HG03354 (cell line): ENCODE measurements at regions not wholly inside any gene's neighbourhood (a gene's known extent, or its start where the extent isn't known, plus 50 kb on each side); places are given as distances from the start of the nearest gene placed in this dataset.

Source experiments
- ATAC-seq: cut with Tn5 transposase; IDR thresholded peaks from one replicate; pipeline ENCODE4 v1.9.1; 2021; ENCODE audit warnings: mild to moderate bottlenecking; ENCODE audit not compliant: unreplicated experiment, poor library complexity, severe bottlenecking

DNA sequence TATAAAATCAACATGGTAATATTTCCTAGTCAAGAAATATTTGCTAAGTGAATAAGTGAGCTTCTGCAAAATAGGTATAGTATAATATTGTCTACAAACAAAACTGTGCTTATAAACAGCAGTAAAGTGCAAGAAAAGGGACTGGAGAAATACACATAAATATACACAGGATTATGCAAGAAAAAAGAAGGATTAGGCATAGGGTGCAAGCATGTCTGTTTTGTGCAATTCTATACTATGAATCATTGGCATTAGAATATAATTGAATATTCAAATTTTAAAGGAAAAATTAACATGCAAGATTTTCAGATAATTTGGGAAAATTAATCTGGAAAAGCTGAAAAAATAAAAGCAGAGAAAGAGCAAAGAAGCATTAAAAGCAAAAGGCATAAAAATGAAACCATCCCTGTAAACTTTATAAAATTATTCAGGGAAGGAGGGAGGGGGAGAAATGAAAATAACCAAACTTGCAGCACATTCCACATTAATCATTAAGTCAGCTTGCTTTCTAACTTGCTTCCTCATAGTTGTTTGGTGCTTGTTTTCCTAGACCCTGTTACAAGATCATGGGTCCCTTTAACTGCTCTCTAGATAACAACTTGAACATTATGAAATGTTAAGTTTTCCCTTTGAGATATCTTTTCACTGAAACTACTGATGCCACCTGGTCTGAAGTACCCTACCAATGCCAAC, 147.4 kb upstream of the STAC start:
- ATAC-seq, result no peak

DNA sequence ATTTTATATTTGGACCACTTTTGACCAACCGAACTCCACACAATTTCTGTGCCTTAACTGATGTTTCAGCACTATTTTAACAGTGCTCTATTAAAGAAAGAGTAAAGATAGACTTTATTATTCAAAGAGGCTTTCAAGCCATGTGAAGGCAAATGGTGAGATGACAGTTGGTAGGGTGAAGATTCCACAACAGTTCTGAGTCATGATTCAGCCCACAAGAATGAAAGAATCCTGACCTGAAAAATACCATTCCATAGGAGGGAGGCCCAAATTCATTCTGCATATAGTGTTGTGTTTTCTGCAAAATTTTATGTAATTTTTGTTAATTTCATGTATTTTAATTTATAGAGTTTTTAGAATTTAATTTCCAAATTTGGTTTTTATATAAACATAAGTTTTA, 135.6 kb upstream of the STAC start:
- ATAC-seq, result no peak

DNA sequence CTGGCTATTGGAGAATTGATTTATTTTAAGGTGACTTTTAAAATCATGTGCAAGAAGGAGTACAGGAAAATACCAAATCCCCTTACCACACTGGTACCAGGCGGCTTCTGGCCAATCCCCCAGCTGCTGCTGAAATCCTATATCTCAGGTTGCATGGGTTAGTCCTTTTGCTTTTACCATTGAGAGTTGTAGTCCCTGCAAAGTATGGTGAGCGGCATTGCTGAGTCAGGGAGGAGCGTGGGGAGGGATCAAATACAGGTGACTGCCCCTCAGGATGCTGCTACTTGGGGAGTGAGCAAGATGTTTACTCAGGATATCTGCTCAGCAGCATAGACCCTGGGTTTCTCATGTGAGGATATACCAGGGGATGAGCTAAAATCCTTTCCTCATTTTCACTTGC, 131.9 kb upstream of the STAC start:
- no peak for ATAC-seq

DNA sequence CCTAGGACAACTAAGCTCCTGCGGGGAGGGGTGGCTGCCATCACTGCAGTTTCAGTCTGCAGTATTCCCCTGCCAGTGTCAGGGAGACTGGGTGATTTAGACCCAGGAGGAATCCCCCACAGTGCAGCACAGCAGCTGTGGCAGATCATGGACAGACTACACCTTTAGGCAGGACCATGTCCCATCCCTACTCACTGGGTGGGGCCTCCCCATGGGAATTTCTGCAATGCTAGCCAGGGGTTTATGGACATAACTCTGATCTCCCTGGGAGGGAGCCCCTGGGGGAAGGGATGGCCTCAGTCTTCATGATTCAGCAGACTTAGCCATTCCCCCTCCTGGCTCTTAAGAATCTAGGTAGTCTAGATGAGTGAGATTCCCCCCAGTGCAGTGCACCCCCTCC, 130.1 kb upstream of the STAC start:
- no peak for ATAC-seq

DNA sequence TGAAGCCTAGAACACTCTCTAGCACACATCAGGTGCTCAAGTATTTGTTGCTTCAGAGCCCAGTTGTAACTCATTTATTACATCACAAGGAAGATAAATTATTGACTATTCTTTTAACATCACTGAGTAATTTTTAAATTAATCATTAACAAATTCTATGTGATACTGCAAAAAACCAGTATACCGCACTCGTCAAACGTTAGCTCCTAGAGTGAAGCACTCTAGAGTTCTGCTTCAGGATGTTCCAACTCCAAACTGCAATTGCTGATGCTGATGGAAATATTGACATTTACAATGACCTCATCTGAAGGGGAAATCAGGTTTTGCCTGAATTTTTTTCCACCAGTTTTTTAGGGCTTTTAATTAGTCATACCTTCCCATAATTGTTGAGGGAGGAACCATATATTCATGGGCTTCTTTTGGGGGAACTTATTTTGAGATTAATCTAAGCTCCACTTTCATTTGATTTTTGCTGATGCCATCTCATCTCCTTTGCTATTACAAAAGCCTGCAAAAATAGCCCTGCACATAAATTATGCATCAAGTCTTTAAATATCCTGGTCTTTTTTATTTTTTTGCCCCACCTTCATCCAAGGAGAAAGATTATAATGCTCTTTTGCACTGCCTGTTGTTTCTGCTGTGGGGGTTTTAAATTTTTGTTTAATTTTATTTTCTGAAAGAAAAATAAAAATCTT, 123.0 kb upstream of the STAC start:
- ATAC-seq, result no peak

DNA sequence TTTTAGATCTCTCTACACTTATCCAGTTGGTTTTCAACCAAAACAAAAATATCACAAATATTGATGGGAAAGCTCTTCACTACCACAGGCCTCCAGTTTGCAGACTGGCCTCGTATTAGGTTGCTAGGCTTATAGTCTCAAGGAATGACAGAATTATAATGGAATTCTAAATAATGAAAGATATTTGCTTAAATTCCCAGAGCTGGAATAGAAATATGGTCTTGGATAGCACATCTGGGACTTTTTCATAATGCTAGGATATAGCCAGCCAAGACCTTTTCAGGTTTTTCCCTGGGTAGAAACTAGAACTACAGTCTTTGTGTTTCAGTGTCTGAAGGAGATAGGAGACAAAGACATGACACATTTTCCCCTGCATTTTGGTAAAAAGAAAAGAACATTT, 121.9 kb upstream of the STAC start:
- ATAC-seq, result no peak

DNA sequence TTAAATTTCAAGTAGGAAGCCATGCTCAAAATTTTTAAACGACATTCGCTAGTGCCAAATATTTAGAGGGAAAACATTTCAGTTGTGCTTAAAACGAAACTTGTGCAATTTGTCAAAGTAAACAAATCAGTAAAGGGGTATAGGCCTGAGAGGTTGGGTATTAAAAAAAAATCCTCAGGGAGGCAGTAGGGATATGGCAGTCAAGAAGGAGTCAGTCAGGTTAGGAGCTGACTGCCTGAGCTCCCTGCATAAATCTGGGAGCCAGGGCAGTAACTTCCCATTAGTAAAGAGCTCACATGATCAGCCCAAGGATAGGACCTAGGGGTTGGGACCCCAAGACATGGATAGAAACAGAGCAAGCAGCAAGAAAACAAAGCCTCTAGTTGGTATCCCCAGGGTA, 120.7 kb upstream of the STAC start:
- no peak for ATAC-seq

DNA sequence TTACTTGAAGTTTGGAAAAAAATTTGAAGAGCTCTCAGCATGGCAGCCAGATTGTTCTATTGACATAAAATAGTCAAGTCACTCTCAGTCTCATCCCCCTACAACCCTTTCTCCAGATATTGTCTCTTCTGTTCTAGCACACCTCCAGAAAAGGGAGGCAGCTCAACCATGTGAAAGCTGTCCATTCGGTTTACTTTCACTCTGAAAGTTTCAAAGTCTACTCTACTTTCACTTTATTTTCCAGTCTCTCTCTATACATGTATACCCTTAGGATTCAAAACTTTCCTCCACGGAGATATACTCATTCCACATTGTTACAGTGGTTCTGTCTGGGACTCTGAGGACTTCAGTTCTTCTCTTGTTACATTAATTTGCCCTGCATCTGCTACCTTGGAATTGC, 111.0 kb upstream of the STAC start:
- ATAC-seq, result no peak

DNA sequence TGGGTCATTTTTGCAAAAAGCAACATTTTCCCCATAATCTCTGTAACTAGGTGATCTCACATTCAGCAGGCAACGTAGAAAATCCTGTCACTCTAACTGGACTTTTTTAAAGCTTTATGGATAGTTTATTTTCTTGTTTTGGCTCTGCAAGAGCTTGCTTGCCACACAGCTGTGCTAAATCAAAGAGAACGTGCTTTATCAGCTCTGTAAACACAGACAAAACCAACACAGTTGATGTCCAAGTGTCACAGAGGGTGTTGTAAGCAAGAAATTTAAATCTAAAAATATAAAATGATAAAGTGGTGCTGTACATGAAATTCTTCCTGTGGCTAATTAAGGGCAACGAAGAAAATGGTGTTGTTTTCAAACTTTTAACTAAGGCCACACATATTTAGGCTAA, 97.5 kb upstream of the STAC start:
- ATAC-seq, result no peak

DNA sequence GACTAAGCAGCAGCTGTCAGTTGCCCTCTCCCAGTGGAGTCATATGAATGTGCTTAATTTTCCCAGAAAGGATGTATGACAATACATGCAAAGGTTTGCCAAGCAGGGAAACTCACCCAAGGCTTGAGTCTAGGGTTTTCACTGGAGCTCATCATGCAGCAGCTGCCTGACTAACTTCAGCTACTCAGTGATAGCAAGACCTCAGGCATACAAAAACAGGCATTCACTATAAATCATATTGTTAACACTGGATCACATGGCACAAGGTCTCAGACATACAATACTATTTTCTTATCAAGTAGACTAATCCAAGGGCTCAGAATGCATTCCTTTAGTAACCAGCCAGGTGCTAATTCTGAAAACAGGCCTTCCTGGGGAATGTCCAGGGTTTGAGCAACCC, 85.0 kb upstream of the STAC start:
- no peak for ATAC-seq

DNA sequence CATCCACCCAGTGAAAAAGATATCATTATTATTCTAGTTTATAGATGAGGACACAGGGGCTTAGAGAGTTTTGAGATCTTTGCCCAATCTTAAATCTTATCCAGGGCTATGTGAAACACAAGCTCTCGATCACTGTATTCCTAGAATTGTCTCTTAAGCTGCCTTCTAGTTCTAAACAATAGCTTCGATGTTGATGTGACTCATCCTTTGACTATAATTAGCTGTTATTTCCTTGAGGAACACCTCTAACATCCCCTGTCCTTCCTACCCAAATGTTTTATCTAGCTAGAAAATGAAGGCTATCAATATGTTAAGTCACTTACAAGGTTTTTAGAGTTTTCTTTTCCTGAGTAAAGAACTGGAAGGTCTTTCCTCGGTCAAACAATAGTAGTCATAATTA, 83.1 kb upstream of the STAC start:
- ATAC-seq, result no peak

DNA sequence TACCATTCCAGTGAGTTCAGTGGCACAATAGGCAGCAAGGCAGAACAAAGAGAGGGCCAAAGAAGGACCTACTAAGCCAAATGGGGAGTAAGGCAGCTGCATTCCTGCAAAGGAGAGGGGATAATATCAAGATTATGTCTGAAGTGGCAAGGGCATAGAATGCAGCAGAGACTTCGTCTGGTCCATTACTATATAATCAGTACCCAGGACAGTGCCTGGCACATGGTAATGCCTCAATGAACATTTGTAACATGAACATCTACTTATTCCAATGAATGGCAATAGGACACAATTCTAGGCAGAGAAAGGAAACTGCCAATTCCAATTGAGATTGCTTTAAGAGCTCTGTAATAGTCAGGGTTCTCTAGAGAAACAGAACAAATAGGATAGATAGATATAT, 82.1 kb upstream of the STAC start:
- no peak for ATAC-seq

DNA sequence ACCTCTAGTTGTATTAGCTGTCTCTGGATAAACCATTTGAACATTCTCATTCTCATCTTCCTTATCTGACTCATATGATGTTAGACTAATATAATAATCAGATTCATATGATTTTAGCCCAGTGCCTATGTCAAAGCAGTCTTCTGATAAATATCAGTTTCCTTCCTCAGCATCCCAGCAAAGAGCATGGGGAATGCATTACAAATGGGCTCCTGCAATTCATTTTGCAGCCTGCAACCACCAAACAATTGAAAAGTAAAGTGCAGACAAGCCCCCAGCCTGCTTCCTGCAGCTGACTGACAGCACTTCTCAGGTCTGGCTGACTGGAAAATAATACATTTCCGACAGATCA, 78.2 kb upstream of the STAC start:
- ATAC-seq, result no peak

DNA sequence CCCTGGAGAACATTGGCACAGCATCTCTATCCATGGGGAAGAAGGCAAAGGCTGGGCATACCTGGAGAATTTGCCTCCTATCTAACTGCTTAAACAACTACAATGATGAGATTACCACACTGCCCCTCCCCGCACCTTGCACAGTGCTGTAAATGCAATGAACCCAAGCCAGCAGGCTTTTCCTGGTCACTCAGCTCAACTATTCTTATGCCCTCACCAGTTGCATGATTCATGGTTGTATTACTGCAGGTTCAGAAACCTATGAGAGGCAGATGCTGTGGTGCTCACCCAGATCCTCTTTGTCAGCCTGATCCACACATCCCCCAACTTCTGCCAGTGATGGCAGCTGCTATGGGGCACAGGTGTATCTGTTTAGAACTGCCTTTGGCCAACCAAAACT, 77.7 kb upstream of the STAC start:
- ATAC-seq, result no peak

DNA sequence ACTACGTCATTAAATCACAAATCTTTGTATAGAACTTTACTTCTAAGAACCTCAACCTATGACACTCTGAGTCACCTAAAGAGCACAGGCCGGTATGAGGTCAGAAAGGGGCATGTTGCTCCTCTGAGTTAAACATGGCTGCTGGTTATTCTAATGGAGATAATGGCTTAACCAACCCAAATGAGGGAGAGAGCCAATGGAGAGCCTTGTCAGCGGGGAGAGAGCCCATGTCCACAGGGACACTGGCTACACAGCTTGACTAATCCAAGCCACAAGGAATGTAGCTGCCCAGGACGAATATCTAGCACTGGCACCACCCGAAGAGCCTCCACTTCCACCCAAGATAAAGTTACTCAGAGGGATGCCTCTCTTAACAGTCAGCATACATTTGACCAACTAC, 77.0 kb upstream of the STAC start:
- no peak for ATAC-seq

DNA sequence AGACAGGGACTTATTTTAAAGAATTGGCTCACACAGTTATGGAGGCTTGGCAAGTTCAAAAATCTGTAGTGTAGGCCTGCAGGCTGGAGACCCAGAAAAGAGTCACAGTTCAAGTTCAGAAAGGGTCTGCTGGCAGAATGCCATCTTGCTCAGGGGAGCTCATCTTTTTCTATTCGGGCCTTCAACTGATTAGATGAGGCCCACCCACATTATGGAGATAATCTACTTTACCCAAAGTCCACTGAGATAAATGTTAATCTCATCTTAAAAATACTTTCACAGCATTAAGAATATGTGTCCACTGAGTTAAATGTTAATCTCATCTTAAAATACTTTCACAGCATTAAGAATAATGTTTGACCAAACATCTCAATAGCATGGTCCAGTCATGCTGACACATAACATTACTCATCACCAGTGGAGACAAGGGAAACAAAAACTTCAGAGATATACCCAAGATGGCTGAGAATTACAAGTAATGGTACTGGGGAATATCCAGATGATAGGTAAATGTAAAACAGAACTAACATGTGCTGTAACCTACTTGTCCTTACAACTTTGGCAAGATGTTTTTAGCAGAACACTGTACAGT, 74.3 kb upstream of the STAC start:
- ATAC-seq, result no peak

DNA sequence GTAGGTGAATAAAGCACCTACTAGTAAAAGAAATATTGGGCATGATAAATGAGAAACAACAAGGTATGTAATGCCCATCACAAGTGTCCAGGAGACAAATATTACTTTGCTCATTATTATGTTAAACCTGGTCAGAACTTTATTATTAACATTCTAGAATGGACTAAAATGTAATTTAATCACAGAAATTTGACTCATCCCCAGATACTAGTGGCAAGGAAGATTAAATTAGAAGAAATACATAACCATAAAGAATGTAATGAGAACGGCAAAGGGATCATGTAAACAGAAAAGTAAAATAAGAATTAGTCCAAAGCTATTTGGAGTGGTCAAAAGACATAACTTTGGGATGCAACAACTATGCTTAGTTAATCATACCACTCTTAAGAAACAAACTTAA, 71.2 kb upstream of the STAC start:
- no peak for ATAC-seq

DNA sequence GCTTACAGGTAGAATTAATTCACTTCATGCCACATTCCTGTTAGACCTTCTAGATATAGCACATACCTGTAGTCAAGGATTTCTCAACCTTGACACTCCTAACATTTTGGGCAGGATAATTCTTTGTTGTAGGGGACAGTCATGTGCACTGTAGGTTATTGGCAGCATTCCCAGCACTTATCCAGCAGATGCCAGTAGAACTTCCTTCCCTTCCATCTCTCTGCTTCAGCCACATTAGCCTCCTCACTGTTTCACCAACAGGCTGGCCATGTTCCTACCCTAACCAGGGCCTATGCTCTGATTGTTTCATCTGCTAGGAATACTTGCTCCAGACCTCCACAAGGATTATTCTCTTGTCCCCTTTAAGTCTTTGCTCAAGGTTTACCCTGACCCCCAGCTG, 68.0 kb upstream of the STAC start:
- no peak for ATAC-seq

DNA sequence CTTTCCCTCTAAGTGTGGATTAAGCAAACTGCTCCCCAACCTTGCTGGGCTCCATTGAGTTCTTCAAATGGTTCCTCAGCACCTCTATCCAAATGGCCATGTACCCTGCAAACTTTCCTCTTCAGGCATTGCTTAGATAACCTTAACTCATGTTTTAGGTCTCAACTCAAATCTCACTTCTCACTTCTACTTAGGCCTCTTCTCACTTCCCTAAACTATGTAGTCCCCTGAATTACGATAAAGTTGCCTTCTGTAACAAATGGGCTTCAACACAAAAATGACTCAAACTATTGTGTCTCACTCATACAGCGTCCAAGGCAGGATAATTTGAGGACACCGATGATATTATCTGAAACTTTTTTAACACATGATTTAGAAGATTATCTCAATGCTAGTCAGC, 62.4 kb upstream of the STAC start:
- ATAC-seq, result peak; percentile 74

DNA sequence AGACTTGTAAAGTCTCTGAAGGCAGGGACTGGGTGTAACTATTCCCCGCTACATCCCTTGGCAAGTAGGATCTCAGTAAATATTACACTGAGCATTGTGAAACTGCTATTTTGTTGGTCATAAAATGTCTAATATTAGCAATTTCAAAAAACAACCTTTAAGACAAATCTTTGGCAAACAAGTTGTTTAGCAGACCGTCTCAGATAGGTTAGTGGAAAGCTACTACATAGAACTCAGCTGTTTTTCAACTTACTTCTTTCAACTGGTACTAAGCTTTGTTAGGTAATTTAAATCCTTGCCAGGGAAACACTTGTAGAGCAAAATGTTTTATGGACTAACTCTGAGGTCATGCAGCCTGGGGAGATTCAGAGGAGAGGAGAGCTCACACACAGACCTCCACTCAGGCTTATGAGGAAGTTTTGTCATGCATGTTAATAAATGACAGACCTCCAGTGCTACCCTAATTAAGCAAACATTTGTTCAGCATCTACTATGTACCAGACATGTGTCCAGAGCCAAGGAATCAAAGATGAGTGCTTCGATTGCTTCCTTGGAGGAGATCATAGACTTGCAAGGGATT, 61.6 kb upstream of the STAC start:
- no peak for ATAC-seq

DNA sequence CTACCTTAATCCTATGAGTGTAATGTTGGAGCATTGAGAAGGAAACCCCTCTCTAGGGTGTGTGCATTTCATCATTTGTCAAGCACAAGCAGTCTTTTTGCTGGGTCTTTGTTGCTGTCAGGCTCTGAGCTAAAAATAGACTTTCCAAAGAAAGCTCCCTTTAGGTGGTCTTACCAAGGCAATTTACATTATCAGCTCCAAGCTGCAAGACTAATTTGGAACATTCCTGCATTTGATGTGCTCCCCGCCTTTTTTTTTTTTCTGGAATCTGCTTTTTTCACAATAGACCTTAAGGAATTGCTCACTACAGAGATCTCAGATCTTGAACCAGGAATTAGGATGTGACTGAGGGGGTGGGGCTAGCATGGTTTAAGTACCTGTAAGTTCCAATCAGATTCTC, 60.6 kb upstream of the STAC start:
- ATAC-seq, result no peak
